Motor neuron (in vitro differentiated cells): ENCODE measurements at regions not wholly inside any gene's neighbourhood (a gene's known extent, or its start where the extent isn't known, plus 50 kb on each side); places are given as distances from the start of the nearest gene placed in this dataset.
"Not testable (repeated sequence)": the region's sequence is repeated elsewhere in the genome, so short reads cannot be mapped to it uniquely, and the experiment has no call there.

ENCODE experiments used
- ATAC-seq, 8 experiments: fragments of 200-7000 bp; cut with Tn5 transposase; replicated peaks in 6 of 8; 2 replicates each; pipeline ENCODE4 v1.8.0; 2021; ENCODE audit warnings: mild to moderate bottlenecking in 8 of 8, moderate library complexity in 8 of 8
- H3K27ac ChIP-seq, 2 donors: fragments of 250-450 bp; sonication (Bioruptor Pico); 2 replicates each; pipeline ENCODE4 v1.9.0; 2021; ENCODE audit warnings: antibody characterized with exemption in 2 of 2, mild to moderate bottlenecking in 2 of 2, moderate library complexity in 1 of 2
- H3K4me1 ChIP-seq, 2 donors: fragments of 250-450 bp; sonication (Bioruptor Pico); replicated peaks in 1 of 2; 2 replicates each; pipeline ENCODE4 v1.6.1; 2021; ENCODE audit warnings: antibody characterized with exemption in 2 of 2, mild to moderate bottlenecking in 2 of 2, moderate library complexity in 1 of 2
- H3K4me3 ChIP-seq, 5 donors: fragments of 250-450 bp; sonication (Bioruptor Pico); 2 replicates each; pipeline ENCODE4 v1.9.0; 2021; ENCODE audit warnings: antibody characterized with exemption in 5 of 5, mild to moderate bottlenecking in 5 of 5, moderate library complexity in 4 of 5
- WGBS, 10 experiments: fragments of 450-650 bp; shearing (Covaris generic); methylation state at CpG; one replicate each; pipeline ENCODE4 v1.0.0; 2022; 5-methylcytosine and 5-hydroxymethylcytosine counted together
- in situ Hi-C, 9 experiments: fragments of 400-800 bp; cut with MboI; loops; one replicate each; pipeline ENCODE4 v1.15.0; 2021; ENCODE audit warnings: low sequenced_read_pairs in 9 of 9, low pct_unique_long_range_greater_than_20kb in 2 of 9; ENCODE audit not compliant: unreplicated experiment in 9 of 9

- H3K4me3 ChIP-seq, H3K27ac ChIP-seq, ATAC-seq, in situ Hi-C loops, H3K4me1 ChIP-seq: not testable (repeated sequence)
- WGBS, 10 experiments = 43 to 100% (median 88%) methylated on average over 1 to 2 of the region's 2 CpGs; no CpG with 5 or more reads in 1 of the 10 experiments
Measured at GRCh38 chr15:99810663-99811062, 77.4 kb upstream of the LYSMD4 start.

GRCh38 chr15:99799854-99800250 is 66.6 kb upstream of the LYSMD4 start:
- H3K27ac ChIP-seq, in situ Hi-C loops, ATAC-seq, H3K4me3 ChIP-seq, H3K4me1 ChIP-seq: not testable (repeated sequence)
- WGBS, 10 experiments = 0% methylated on average over 1 of the region's 33 CpGs; no CpG with 5 or more reads in 9 of the 10 experiments

GRCh38 chr15:99799182-99799853 is 66.1 kb upstream of the LYSMD4 start:
- H3K4me1 ChIP-seq, in situ Hi-C loops, H3K27ac ChIP-seq, ATAC-seq, H3K4me3 ChIP-seq: not testable (repeated sequence)
- 87% methylated on average over 8 of the region's 26 CpGs; no CpG with 5 or more reads in 9 of the 10 experiments for WGBS, 10 experiments

GRCh38 chr15:99796940-99797870 is 64.0 kb upstream of the LYSMD4 start:
- ATAC-seq, in situ Hi-C loops, H3K27ac ChIP-seq, H3K4me3 ChIP-seq, H3K4me1 ChIP-seq: not testable (repeated sequence)
- WGBS, 10 experiments = no CpG with 5 or more reads among the region's 21 CpGs

- H3K4me1 ChIP-seq, in situ Hi-C loops, H3K4me3 ChIP-seq, H3K27ac ChIP-seq: not testable (repeated sequence)
- 0 to 100% (median 90%) methylated on average over 1 to 4 of the region's 22 CpGs; no CpG with 5 or more reads in 5 of the 10 experiments for WGBS, 10 experiments
- peak in 1 of 8 experiments; percentile 26 for ATAC-seq
Measured at GRCh38 chr15:99791881-99792807, 58.9 kb upstream of the LYSMD4 start.

- H3K4me1 ChIP-seq, H3K4me3 ChIP-seq, H3K27ac ChIP-seq, in situ Hi-C loops: not testable (repeated sequence)
- ATAC-seq = peak in 2 of 8 experiments; percentile 24 to 48
- 40 to 100% (median 88%) methylated on average over 1 to 3 of the region's 7 CpGs; no CpG with 5 or more reads in 6 of the 10 experiments for WGBS, 10 experiments
Measured at GRCh38 chr15:99790751-99791150, 57.5 kb upstream of the LYSMD4 start.

GRCh38 chr15:99788156-99788555 is 54.9 kb upstream of the LYSMD4 start:
- Histone ChIP-seq H3K4me3 (no peak overlapping the region), H3K4me1 (no peaks in the 10 kb centered on the region), H3K27ac (no peak overlapping the region)
- no peak for ATAC-seq
- in situ Hi-C loops = no loop called here
- 0 to 100% (median 59%) methylated on average over 1 to 2 of the region's 2 CpGs for WGBS, 10 experiments

- WGBS, 10 experiments = 29 to 100% (median 75%) methylated on average over 1 of the region's 1 CpG; no CpG with 5 or more reads in 4 of the 10 experiments
- H3K4me1 ChIP-seq, ATAC-seq, in situ Hi-C loops, H3K27ac ChIP-seq, H3K4me3 ChIP-seq: not testable (repeated sequence)
Measured at GRCh38 chr15:99784800-99785199, 51.6 kb upstream of the LYSMD4 start.

GRCh38 chr15:99783918-99784619 is 50.8 kb upstream of the LYSMD4 start:
- H3K27ac ChIP-seq, H3K4me3 ChIP-seq, H3K4me1 ChIP-seq, ATAC-seq, in situ Hi-C loops: not testable (repeated sequence)
- 100% methylated on average over 1 of the region's 4 CpGs; no CpG with 5 or more reads in 9 of the 10 experiments for WGBS, 10 experiments
